BE2C (cell line): ENCODE measurements at regions not wholly inside any gene's neighbourhood (a gene's known extent, or its start where the extent isn't known, plus 50 kb on each side); places are given as distances from the start of the nearest gene placed in this dataset.
"Not testable (repeated sequence)": the region's sequence is repeated elsewhere in the genome, so short reads cannot be mapped to it uniquely, and the experiment has no call there.

Source experiments
- DNase-seq: peaks from one replicate; pipeline ENCODE4 v3.0.0-alpha.2; 2020
- H3K27me3 ChIP-seq: fragments of 250-450 bp; sonication (Bioruptor Pico); 2 replicates; pipeline ENCODE4 v1.5.1; 2020; ENCODE audit warnings: mild to moderate bottlenecking
- H3K36me3 ChIP-seq: fragments of 250-450 bp; sonication (Bioruptor Pico); 2 replicates; pipeline ENCODE4 v1.5.1; 2020; ENCODE audit warnings: mild to moderate bottlenecking
- H3K4me1 ChIP-seq: fragments of 250-450 bp; sonication (Bioruptor Pico); 2 replicates; pipeline ENCODE4 v1.5.1; 2020
- H3K4me3 ChIP-seq: 2 replicates; pipeline ENCODE4 v1.5.1; 2011; ENCODE audit warnings: low read depth, low read length
- H3K9me3 ChIP-seq: fragments of 250-450 bp; sonication (Bioruptor Pico); 2 replicates; pipeline ENCODE4 v1.5.1; 2020
- TF ChIP-seq, protein P1 (sequence below): IDR thresholded peaks from 2 replicates; pipeline ENCODE4 v1.5.1; 2012; ENCODE audit warnings: mild to moderate bottlenecking, low read depth, low read length

DNA sequence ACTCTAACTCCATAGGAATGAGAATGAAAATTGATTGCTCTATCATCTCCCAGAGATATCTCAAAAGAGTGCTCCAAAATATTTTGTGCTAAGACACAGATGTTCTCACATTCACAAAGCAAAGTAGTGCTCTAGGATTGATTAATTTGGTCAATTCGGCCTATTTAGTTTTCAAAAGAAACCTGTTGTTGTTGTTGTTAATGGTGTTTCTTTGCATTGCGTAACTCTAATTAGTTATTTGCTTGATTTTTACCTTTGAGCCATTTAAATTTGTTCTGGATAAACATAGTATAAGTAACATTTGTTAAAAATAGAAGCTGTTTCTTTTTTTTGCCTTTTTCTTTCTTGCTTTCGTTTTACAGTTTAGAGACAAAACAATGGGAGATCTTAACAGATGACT is 382.5 kb downstream of the CAAP1 start:
- no peak overlapping the region for H3K4me3 ChIP-seq
- no peaks in the 10 kb centered on the region for H3K27me3 ChIP-seq
- no peak for DNase-seq
- no peaks in the 10 kb centered on the region for H3K36me3 ChIP-seq
- H3K9me3 ChIP-seq, result no peaks in the 10 kb centered on the region
- H3K4me1 ChIP-seq, result peaks cover 3% of the 10 kb centered on the region; the same call in 1 of the 2 replicates
- TF ChIP-seq, protein P1, sequence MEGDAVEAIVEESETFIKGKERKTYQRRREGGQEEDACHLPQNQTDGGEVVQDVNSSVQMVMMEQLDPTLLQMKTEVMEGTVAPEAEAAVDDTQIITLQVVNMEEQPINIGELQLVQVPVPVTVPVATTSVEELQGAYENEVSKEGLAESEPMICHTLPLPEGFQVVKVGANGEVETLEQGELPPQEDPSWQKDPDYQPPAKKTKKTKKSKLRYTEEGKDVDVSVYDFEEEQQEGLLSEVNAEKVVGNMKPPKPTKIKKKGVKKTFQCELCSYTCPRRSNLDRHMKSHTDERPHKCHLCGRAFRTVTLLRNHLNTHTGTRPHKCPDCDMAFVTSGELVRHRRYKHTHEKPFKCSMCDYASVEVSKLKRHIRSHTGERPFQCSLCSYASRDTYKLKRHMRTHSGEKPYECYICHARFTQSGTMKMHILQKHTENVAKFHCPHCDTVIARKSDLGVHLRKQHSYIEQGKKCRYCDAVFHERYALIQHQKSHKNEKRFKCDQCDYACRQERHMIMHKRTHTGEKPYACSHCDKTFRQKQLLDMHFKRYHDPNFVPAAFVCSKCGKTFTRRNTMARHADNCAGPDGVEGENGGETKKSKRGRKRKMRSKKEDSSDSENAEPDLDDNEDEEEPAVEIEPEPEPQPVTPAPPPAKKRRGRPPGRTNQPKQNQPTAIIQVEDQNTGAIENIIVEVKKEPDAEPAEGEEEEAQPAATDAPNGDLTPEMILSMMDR, result no peak

DNA sequence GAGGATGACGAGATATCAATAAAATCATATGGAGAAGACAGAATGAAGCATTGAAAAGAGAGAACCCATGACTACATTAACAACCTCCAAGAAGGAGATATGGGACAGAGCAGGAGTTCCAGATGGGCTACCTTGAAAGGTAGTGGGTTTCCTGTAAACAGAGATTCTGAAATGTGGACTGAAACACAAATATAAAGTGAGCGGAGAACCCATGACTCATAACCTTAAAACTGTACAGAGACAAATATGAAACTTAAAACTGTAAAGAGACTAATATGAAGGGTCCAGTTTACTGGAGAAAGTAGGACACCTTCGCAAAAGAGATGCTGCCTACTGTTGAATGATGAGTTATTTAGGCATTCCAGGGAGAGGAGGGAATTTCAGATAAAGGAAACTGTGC is 383.7 kb downstream of the CAAP1 start:
- no peak for DNase-seq
- Histone ChIP-seq H3K36me3 (no peaks in the 10 kb centered on the region), H3K4me3 (no peak overlapping the region), H3K9me3 (no peaks in the 10 kb centered on the region), H3K4me1 (peaks cover 3% of the 10 kb centered on the region; the same call in 1 of the 2 replicates), H3K27me3 (no peaks in the 10 kb centered on the region)
- TF ChIP-seq, protein P1, result no peak

DNA sequence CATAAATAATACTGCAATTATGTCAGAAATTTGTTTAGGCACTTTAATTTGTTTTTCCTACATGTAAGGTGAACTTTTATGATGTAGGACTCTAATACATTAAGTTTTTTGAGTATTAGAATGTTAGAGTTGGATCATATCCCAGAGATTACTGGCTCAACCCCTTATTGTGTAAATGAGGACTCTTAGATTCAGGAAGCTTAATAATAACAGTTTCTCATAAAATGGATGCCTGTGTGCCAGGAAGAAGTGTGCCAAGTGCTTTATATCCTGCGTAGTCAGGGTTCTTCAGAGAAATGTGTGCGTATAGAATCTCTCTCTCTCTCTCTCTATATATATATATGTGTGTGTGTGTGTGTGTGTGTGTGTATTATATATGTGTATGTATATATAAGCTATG is 388.5 kb downstream of the CAAP1 start:
- TF ChIP-seq, protein P1, result no peak

DNA sequence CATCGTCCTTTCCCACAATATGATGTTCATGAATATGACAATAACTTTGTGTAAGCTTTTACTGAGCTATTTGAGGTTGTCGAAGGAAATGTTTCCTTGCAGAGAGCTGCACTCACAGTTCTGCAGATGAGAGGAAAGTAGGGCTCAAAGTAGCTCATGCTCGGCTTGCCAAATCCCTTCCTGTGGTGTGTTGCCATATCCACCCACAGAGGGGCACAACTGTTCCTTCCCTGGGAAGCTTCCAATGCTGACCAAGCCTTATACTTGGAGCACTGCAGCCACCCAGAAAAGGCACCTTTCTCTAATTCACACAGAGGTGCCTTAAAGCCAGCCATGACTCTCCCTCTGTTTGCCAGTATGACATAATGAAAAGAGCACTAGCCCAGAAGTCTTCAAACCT is 390.3 kb downstream of the CAAP1 start:
- DNase-seq, result peak; percentile 47
- H3K4me1 ChIP-seq, result peaks cover 3% of the 10 kb centered on the region; the same call in 1 of the 2 replicates
- no peaks in the 10 kb centered on the region for H3K9me3 ChIP-seq
- TF ChIP-seq, protein P1, result peak; percentile 61
- H3K4me3 ChIP-seq, result no peak overlapping the region
- H3K27me3 ChIP-seq, result no peaks in the 10 kb centered on the region
- H3K36me3 ChIP-seq, result no peaks in the 10 kb centered on the region

More for the DNA sequence above, 388.5 kb downstream of the CAAP1 start:
- peaks cover 5% of the 10 kb centered on the region for H3K4me1 ChIP-seq
- H3K4me3 ChIP-seq, result no peak overlapping the region
- no peaks in the 10 kb centered on the region for H3K36me3 ChIP-seq
- DNase-seq, result no peak
- H3K9me3 ChIP-seq, result no peaks in the 10 kb centered on the region
- no peaks in the 10 kb centered on the region for H3K27me3 ChIP-seq

DNA sequence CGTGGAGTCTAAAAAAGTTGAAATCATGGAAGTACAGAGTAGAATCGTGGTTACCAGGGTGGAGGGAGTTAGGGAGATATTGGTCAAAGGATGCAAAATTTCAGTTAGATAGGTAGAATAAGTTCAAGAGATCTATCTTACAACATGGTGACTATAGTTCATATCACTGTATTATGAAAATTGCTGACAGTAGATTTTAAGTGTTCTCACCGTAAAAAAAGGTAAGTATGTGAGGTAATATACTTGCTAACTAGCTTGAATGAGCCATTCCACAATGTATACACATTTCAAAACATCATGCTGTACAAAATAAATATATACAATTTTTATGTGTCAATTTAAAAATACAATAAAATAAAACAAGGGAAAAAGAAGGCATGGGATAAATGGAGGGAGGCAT is 392.1 kb downstream of the CAAP1 start:
- Histone ChIP-seq H3K36me3 (no peaks in the 10 kb centered on the region), H3K4me3 (no peak overlapping the region), H3K27me3 (no peaks in the 10 kb centered on the region), H3K9me3 (no peaks in the 10 kb centered on the region), H3K4me1 (peaks cover 3% of the 10 kb centered on the region; the same call in 1 of the 2 replicates)
- DNase-seq, result no peak
- TF ChIP-seq, protein P1, result no peak

DNA sequence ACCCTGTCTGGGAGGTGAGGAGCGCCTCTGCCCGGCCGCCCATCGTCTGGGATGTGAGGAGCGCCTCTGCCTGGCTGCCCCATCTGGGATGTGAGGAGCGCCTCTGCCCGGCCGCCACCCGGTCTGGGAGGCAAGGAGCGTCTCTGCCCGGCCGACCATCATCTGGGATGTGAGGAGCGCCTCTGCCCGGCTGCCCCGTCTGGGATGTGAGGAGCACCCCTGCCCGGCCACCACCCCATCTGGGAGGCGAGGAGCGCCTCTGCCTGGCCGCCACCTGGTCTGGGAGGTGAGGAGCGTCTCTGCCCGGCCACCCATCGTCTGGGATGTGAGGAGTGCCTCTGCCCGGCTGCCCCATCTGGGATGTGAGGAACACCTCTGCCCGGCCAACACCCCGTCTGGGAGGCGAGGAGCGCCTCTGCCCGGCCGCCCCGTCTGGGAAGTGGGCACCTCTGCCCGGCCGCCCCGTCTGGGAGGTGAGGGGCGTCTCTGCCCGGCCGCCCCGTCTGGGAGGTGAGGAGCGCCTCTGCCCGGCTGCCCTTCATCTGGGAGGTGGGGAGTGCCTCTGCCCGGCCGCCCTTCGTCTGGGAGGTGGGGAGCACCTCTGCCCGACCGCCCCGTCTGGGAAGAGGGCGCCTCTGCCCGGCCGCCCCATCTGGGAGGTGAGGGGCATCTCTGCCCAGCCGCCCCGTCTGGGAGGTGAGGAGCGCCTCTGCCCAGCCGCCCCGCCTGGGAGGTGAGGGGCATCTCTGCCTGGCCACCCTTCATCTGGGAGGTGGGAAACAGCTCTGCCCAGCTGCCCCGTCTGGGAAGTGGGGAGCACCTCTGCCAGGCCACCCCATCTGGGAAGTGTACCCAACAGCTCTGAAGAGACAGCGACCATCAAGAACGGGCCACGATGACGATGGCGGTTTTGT is 399.7 kb downstream of the CAAP1 start:
- H3K4me1 ChIP-seq, H3K27me3 ChIP-seq, DNase-seq, H3K36me3 ChIP-seq, H3K4me3 ChIP-seq, H3K9me3 ChIP-seq: not testable (repeated sequence)

DNA sequence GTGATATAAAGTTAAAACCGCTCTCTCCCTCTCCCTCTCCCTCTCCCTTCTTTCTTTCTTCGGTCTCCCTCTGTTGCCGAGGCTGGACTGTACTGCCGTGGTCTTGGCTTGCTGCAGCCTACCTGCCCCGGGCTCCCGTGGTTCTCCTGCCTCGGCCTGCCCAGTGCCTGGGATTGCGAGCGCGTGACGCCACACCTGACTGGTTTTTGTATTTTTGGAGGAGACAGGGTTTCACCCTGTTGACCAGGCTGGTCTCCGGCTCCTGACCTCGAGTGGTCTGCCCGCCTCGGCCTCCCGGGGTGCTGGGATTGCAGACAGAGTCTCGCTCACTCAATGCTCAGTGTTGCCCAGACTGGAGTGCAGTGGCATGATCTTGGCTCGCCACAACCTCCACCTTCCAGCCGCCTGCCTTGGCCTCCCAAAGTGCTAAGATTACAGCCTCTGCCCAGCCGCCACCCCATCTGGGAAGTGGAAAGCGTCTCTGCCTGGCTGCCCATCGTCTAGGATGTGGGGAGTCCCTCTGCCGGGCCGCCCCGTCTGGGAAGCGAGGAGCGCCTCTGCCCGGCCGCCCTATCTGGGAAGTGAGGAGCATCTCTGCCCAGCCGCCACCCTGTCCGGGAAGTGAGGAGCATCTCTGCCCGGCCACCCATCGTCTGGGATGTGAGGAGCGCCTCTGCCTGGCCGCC is 400.5 kb downstream of the CAAP1 start:
- H3K9me3 ChIP-seq, H3K4me3 ChIP-seq, H3K27me3 ChIP-seq, DNase-seq, H3K36me3 ChIP-seq, H3K4me1 ChIP-seq: not testable (repeated sequence)
